GM23248 (cell line): ENCODE measurements at regions not wholly inside any gene's neighbourhood (a gene's known extent, or its start where the extent isn't known, plus 50 kb on each side); places are given as distances from the start of the nearest gene placed in this dataset.

Source experiments
- EZH2 ChIP-seq: fragments of 200-600 bp; sonication (generic); IDR thresholded peaks from 2 replicates; pipeline ENCODE4 v1.6.1; 2018; ENCODE audit warnings: antibody characterized with exemption, mild to moderate bottlenecking; ENCODE audit not compliant: insufficient read depth, poor library complexity, severe bottlenecking
- EZH2phosphoT487 ChIP-seq: fragments of 200-600 bp; sonication (generic); IDR thresholded peaks from 2 replicates; pipeline ENCODE4 v1.6.1; 2018; ENCODE audit warnings: antibody characterized with exemption, moderate library complexity, mild to moderate bottlenecking, low read depth; ENCODE audit not compliant: insufficient read depth

- TF ChIP-seq EZH2phosphoT487 (no peak), EZH2 (no peak)
Measured at GRCh38 chr2:174675615-174676014, 78.0 kb upstream of the WIPF1 start.
